ENCODE measurements at regions not wholly inside any gene's neighbourhood (a gene's known extent, or its start where the extent isn't known, plus 50 kb on each side); places are given as distances from the start of the nearest gene placed in this dataset.

DNA sequence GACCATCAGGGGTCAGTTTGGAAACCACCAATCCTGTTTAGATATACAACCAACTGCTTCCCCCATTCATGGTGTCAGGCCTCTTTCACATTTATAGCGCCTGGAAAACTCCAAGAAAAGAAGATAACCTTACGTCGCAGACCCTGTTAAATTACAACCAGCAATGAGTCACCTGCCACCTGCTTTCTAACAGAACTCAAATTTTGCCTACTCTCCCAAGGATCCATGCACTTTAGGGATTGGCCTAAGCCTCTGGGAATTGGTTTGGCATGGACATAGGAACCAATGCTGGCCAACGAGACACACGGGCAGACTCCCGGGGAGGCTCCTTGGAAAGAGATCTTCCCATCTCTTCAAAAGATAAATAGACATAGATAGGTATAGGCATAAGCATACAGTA is 87.0 kb downstream of the FEM1C start:
- intact Hi-C loops (cut with micrococcal nuclease) (no loop called here), in situ Hi-C loops (cut with MboI; ENCODE audit: low sequenced_read_pairs) (no loop called here), dilution Hi-C loops (cut with HindIII; ENCODE audit: low sequenced_read_pairs, unreplicated experiment) (no loop called here)
- no peak for ATAC-seq (ENCODE audit: low read depth)
- no TSS peak for BruUV-seq (replicated peaks)
- ChIA-PET CTCF (no interaction called here), POLR2A (ENCODE audit: unreplicated experiment) (no interaction called here)
- Histone ChIP-seq H2AK9ac (replicated peaks; ENCODE audit: low read depth, low read length, poor library complexity) (no peak overlapping the region), H3K18ac (ENCODE audit: low read depth, low read length) (no peak overlapping the region), H3K14ac (replicated peaks; ENCODE audit: low read depth, low read length) (no peak overlapping the region), H3K36me3 (ENCODE audit: control insufficient read depth, insufficient read depth, low read length) (no peaks in the 10 kb centered on the region), H4K8ac (ENCODE audit: low read depth in 2 of 2, low read length in 2 of 2) (no peak overlapping the region), H4K91ac (ENCODE audit: insufficient read depth, low read depth, low read length) (no peak overlapping the region), H2AK5ac (ENCODE audit: low read depth, low read length) (no peak overlapping the region), H2AFZ (replicated peaks; ENCODE audit: low read length, poor library complexity) (no peak overlapping the region), H2BK120ac (ENCODE audit: low read depth, low read length) (no peak overlapping the region), H4K20me1 (ENCODE audit: insufficient read depth, low read length) (no peaks in the 10 kb centered on the region), H3K23ac (ENCODE audit: low read depth, low read length) (no peak overlapping the region), H3K27me3 (ENCODE audit: control insufficient read depth, insufficient read depth, low read length) (no peaks in the 10 kb centered on the region), H3K27ac (ENCODE audit: insufficient read depth, low read length) (no peak overlapping the region), H4K5ac (ENCODE audit: low read depth, low read length) (no peak overlapping the region), H2BK20ac (ENCODE audit: low read depth, low read length) (no peak overlapping the region), H3K79me1 (ENCODE audit: low read depth in 1 of 2, low read length in 2 of 2) (no peaks in the 10 kb centered on the region; a peak in 1 of 4 replicates), H3K4me2 (ENCODE audit: low read depth, low read length) (no peak overlapping the region), H3K56ac (ENCODE audit: extremely low read depth, insufficient read depth, low read length) (no peak overlapping the region), H3K9me1 (ENCODE audit: insufficient read depth, low read length) (peaks cover 21% of the 10 kb centered on the region), H2BK5ac (ENCODE audit: low read depth, low read length, poor library complexity, severe bottlenecking) (no peak overlapping the region), H3K4me1 (ENCODE audit: control insufficient read depth, insufficient read depth, low read length) (peaks cover 13% of the 10 kb centered on the region), H3K9ac (ENCODE audit: low read depth, low read length) (no peak overlapping the region), H3K9me3 (ENCODE audit: control insufficient read depth, insufficient read depth, low read length) (no peaks in the 10 kb centered on the region), H3K4ac (ENCODE audit: low read depth, low read length) (no peak overlapping the region), H2BK15ac (ENCODE audit: low read depth, low read length) (peak overlapping the region; percentile 47; the same call in 1 of the 3 replicates), H3K4me3 (ENCODE audit: insufficient read depth, low read depth, low read length) (no peak overlapping the region)
- no peak for DNase-seq
- WGBS, 2 experiments (ENCODE audit: extremely low coverage in 2 of 2, insufficient read length in 1 of 2) = no CpG with 5 or more reads among the region's 6 CpGs
- TF ChIP-seq POLR2A (IDR thresholded peaks at IDR 0.05; ENCODE audit: low read depth, low read length) = no peak
- no peak for TF ChIP-seq RAD21 (IDR thresholded peaks at IDR 0.05; ENCODE audit: low read length)
- TF ChIP-seq BHLHE40 (IDR thresholded peaks at IDR 0.05; ENCODE audit: low read depth, low read length) = no peak
- TF ChIP-seq MAZ (IDR thresholded peaks at IDR 0.05; ENCODE audit: borderline replicate concordance, low read depth, low read length) = no peak
- TF ChIP-seq, protein P1, sequence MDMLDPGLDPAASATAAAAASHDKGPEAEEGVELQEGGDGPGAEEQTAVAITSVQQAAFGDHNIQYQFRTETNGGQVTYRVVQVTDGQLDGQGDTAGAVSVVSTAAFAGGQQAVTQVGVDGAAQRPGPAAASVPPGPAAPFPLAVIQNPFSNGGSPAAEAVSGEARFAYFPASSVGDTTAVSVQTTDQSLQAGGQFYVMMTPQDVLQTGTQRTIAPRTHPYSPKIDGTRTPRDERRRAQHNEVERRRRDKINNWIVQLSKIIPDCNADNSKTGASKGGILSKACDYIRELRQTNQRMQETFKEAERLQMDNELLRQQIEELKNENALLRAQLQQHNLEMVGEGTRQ (IDR thresholded peaks at IDR 0.05; ENCODE audit: low read depth, low read length) = no peak
- no peak for TF ChIP-seq MAFK (IDR thresholded peaks at IDR 0.05; ENCODE audit: low read depth, low read length)
- no peak for TF ChIP-seq RCOR1 (IDR thresholded peaks at IDR 0.05; ENCODE audit: insufficient replicate concordance, low read length)
- TF ChIP-seq FOS (IDR thresholded peaks at IDR 0.05; ENCODE audit: low read depth, low read length) = no peak
- TF ChIP-seq CEBPB (IDR thresholded peaks at IDR 0.05; ENCODE audit: low read depth, low read length) = no peak
- TF ChIP-seq RFX5 (IDR thresholded peaks at IDR 0.05; ENCODE audit: low read depth, low read length) = no peak
- TF ChIP-seq, protein P2, sequence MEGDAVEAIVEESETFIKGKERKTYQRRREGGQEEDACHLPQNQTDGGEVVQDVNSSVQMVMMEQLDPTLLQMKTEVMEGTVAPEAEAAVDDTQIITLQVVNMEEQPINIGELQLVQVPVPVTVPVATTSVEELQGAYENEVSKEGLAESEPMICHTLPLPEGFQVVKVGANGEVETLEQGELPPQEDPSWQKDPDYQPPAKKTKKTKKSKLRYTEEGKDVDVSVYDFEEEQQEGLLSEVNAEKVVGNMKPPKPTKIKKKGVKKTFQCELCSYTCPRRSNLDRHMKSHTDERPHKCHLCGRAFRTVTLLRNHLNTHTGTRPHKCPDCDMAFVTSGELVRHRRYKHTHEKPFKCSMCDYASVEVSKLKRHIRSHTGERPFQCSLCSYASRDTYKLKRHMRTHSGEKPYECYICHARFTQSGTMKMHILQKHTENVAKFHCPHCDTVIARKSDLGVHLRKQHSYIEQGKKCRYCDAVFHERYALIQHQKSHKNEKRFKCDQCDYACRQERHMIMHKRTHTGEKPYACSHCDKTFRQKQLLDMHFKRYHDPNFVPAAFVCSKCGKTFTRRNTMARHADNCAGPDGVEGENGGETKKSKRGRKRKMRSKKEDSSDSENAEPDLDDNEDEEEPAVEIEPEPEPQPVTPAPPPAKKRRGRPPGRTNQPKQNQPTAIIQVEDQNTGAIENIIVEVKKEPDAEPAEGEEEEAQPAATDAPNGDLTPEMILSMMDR (conservative IDR thresholded peaks at IDR 0.05; ENCODE audit: low read depth, low read length) = no peak
- no peak for TF ChIP-seq SMC3 (IDR thresholded peaks at IDR 0.05; ENCODE audit: low read depth, low read length)
- TF ChIP-seq MXI1 (IDR thresholded peaks at IDR 0.05; ENCODE audit: borderline replicate concordance, low read depth, low read length) = no peak
- TF ChIP-seq, protein P3, sequence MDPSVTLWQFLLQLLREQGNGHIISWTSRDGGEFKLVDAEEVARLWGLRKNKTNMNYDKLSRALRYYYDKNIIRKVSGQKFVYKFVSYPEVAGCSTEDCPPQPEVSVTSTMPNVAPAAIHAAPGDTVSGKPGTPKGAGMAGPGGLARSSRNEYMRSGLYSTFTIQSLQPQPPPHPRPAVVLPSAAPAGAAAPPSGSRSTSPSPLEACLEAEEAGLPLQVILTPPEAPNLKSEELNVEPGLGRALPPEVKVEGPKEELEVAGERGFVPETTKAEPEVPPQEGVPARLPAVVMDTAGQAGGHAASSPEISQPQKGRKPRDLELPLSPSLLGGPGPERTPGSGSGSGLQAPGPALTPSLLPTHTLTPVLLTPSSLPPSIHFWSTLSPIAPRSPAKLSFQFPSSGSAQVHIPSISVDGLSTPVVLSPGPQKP (IDR thresholded peaks at IDR 0.05; ENCODE audit: borderline replicate concordance, low read depth, low read length) = no peak
- no peak for TF ChIP-seq NFE2L2 (IDR thresholded peaks at IDR 0.05; ENCODE audit: low read depth, low read length)
- TF ChIP-seq CHD1 (IDR thresholded peaks at IDR 0.05; ENCODE audit: low read depth, low read length) = no peak

All from IMR-90 (cell line).